Panc1 (cell line): ENCODE measurements at regions not wholly inside any gene's neighbourhood (a gene's known extent, or its start where the extent isn't known, plus 50 kb on each side); places are given as distances from the start of the nearest gene placed in this dataset.

Experiments
- CTCF ChIP-seq: fragments of 450-650 bp; IDR thresholded peaks from 2 replicates; pipeline ENCODE4 v1.5.1; 2017; ENCODE audit warnings: mild to moderate bottlenecking
- POLR2AphosphoS5 ChIP-seq: IDR thresholded peaks from 2 replicates; pipeline ENCODE4 v1.6.1; 2012; ENCODE audit warnings: mild to moderate bottlenecking, low read depth, low read length, moderate library complexity
- SIN3A ChIP-seq: IDR thresholded peaks from 2 replicates; pipeline ENCODE4 v1.6.1; 2012; ENCODE audit warnings: low read depth, mild to moderate bottlenecking, low read length, moderate library complexity, borderline replicate concordance; ENCODE audit not compliant: insufficient read depth
- TCF7L2 ChIP-seq: IDR thresholded peaks from 2 replicates; pipeline ENCODE4 v1.6.1; 2011; ENCODE audit warnings: mild to moderate bottlenecking, low read depth, low read length, inconsistent platforms

DNA sequence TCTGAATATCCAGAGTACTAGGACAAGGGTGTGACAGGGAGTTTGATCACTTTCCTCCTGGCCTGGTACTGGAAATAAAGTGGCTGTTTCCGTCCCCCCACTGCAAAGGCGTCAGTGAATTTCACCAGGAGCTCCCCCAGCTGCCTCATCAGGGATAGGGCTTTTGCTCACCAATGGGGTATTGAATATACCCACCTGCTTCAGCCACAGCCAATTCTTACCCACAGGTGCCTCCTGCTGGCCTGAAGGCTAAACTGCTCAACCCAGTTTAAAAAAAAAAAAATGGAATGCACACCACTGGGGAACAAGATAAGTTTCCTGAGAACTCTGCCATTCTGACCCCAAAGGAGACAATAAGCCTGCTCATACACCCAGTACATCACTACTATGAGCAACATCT is 65.3 kb upstream of the MS4A8 start:
- no peak for TF ChIP-seq POLR2AphosphoS5
- TF ChIP-seq CTCF: peak; percentile 57
- no peak for TF ChIP-seq TCF7L2
- TF ChIP-seq SIN3A: no peak
